ENCODE measurements at regions not wholly inside any gene's neighbourhood (a gene's known extent, or its start where the extent isn't known, plus 50 kb on each side); places are given as distances from the start of the nearest gene placed in this dataset.
A peak's percentile ranks its signal among the peaks of the same experiment; 100 is the strongest.

DNA sequence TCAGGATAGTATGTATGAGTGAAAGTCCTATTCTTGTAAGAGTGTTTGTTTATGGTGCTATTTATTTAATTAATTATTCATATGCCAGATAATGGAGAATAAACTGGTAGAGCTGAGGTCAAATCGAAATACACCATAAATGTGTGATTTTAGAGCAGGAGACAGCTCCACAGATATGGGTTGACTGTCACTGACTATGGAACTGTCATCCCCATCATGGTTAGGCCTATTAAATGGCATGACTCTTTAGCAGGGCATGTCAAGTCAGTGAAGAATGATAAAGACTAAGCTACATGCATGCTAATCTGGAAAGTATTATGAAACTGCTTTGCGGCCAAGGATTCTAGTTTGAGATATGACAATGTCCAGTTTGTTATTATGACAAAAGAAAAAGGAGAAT is 658.6 kb downstream of the ISL1 start:
- no peaks in the 10 kb centered on the region for H3K9me3 ChIP-seq
- DNase-seq, result no peak
- TF ChIP-seq POLR2A (IDR thresholded peaks at IDR 0.05), result no peak
- TF ChIP-seq, protein P1, sequence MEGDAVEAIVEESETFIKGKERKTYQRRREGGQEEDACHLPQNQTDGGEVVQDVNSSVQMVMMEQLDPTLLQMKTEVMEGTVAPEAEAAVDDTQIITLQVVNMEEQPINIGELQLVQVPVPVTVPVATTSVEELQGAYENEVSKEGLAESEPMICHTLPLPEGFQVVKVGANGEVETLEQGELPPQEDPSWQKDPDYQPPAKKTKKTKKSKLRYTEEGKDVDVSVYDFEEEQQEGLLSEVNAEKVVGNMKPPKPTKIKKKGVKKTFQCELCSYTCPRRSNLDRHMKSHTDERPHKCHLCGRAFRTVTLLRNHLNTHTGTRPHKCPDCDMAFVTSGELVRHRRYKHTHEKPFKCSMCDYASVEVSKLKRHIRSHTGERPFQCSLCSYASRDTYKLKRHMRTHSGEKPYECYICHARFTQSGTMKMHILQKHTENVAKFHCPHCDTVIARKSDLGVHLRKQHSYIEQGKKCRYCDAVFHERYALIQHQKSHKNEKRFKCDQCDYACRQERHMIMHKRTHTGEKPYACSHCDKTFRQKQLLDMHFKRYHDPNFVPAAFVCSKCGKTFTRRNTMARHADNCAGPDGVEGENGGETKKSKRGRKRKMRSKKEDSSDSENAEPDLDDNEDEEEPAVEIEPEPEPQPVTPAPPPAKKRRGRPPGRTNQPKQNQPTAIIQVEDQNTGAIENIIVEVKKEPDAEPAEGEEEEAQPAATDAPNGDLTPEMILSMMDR (IDR thresholded peaks at IDR 0.05), result no peak
- intact Hi-C loops (cut with DNase I), result no loop called here
- H3K27ac ChIP-seq, result no peak overlapping the region
- no peak overlapping the region for H3K4me3 ChIP-seq
- 78% methylated on average over 2 of the region's 2 CpGs for WGBS (ENCODE audit: insufficient coverage, low coverage, low lambda C conversion rate, missing lambda C conversion rate)
- H3K4me1 ChIP-seq, result peaks cover 0 to 15% (median 6%) of the 10 kb centered on the region in 4 donors
- no peak for ATAC-seq
- no peaks in the 10 kb centered on the region for H3K27me3 ChIP-seq
- no peaks in the 10 kb centered on the region for H3K36me3 ChIP-seq

DNA sequence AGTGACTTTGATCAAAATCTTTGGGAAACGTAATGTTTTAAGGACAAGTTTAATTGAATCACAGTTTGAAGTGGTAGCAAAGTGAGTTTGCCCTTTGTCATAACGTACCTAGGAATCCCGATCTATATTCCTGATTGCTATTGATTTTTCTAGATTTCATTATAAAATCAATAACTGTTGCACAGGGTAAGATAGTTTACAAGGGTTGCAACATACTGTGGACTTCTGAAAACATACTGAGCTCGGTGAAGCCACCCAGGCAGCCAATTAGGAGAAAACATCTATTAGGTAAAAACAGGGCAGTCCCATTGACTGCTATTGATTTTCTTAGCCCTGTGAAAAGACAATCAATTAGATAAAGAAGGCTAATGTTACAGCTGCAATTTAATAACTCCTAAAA is 659.9 kb downstream of the ISL1 start:
- no peaks in the 10 kb centered on the region for H3K36me3 ChIP-seq
- no peak overlapping the region for H3K27ac ChIP-seq
- intact Hi-C loops (cut with DNase I), result no loop called here
- H3K9me3 ChIP-seq, result no peaks in the 10 kb centered on the region
- peaks cover 0 to 15% (median 6%) of the 10 kb centered on the region in 4 donors for H3K4me1 ChIP-seq
- 36% methylated on average over 4 of the region's 4 CpGs for WGBS (ENCODE audit: insufficient coverage, low coverage, low lambda C conversion rate, missing lambda C conversion rate)
- no peak overlapping the region for H3K4me3 ChIP-seq
- DNase-seq (peak in 1 of 3 donors; percentile 20), ATAC-seq (peak; percentile 81 to 97 (median 92))
- TF ChIP-seq, protein P1 (IDR thresholded peaks at IDR 0.05), result no peak
- no peaks in the 10 kb centered on the region for H3K27me3 ChIP-seq

DNA sequence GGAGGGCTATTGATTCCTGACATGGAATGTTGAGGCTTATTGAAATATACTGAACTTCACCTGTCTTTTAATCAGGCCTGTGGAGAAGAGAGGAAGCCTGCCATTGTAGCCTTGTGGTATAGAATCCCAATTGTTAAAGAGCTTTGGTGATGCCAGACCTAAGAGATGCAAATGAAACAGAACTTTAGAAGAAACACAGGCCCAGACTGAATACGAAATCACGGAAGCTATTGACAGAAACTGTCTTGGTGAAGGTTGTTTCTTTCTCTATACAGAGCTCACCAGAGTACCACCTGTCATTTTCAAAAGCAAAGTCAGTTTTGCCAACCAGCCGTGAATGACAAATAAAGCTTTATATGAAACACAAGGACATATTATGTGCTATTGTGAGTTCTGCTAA is 660.3 kb downstream of the ISL1 start:
- peak in 3 of 4 donors; percentile 35 to 65 (median 43) for ATAC-seq
- no peak for DNase-seq
- H3K4me3 ChIP-seq, result no peak overlapping the region
- no peaks in the 10 kb centered on the region for H3K36me3 ChIP-seq
- no peaks in the 10 kb centered on the region for H3K9me3 ChIP-seq
- TF ChIP-seq, protein P1 (IDR thresholded peaks at IDR 0.05), result no peak
- no peak for TF ChIP-seq POLR2A (IDR thresholded peaks at IDR 0.05)
- H3K27ac ChIP-seq, result no peak overlapping the region
- intact Hi-C loops (cut with DNase I), result no loop called here
- peaks cover 0 to 15% (median 6%) of the 10 kb centered on the region in 4 donors for H3K4me1 ChIP-seq
- H3K27me3 ChIP-seq, result no peaks in the 10 kb centered on the region
- WGBS (ENCODE audit: insufficient coverage, low coverage, low lambda C conversion rate, missing lambda C conversion rate), result 51% methylated on average over 3 of the region's 3 CpGs

DNA sequence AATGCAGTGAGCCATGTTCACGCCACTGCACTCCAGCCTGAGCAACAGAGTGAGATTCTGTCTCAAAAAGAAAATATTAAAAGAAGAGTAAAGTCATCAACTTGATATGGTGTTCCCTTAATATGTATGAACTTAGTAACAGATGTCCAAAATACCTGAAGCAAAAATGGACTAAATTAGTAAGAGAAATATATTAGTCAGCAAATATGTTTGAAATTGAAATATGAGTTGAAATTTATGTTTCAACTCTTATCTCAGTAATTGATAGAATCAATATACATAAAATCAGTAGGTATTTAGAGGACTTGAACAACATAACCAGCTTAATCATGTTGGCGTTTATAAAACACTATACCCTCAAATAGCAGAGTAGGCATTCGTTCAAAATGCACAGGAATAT is 668.5 kb downstream of the ISL1 start:
- Histone ChIP-seq H3K36me3 (no peaks in the 10 kb centered on the region), H3K9me3 (no peaks in the 10 kb centered on the region), H3K27me3 (no peaks in the 10 kb centered on the region), H3K4me1 (no peaks in the 10 kb centered on the region), H3K27ac (no peak overlapping the region), H3K4me3 (no peak overlapping the region)
- TF ChIP-seq POLR2A (IDR thresholded peaks at IDR 0.05), result no peak
- TF ChIP-seq, protein P1 (IDR thresholded peaks at IDR 0.05), result no peak
- intact Hi-C loops (cut with DNase I), result no loop called here
- DNase-seq, result no peak
- no peak for ATAC-seq
- 85% methylated on average over 3 of the region's 3 CpGs for WGBS (ENCODE audit: insufficient coverage, low coverage, low lambda C conversion rate, missing lambda C conversion rate)

DNA sequence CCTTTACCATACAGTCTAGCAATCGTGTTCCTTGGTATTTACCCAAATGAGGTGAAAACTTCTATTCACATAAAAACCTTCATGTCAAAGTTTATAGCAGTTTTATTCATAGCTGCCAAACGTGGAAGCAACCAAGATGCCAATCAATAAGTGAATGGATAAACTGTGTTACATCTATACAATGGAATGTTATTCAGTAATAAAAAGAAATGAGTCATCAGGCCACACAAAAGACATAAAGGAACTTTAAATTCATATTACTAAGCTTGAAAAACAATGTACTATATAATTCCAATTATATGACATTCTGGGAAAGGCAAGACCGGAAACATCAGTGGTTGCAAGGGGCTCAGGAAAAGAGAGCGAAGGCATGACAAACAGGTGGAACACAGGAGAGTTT is 679.9 kb downstream of the ISL1 start:
- Histone ChIP-seq H3K4me1 (no peaks in the 10 kb centered on the region), H3K27ac (no peak overlapping the region), H3K9me3 (no peaks in the 10 kb centered on the region), H3K27me3 (no peaks in the 10 kb centered on the region), H3K36me3 (no peaks in the 10 kb centered on the region), H3K4me3 (no peak overlapping the region)
- intact Hi-C loops (cut with DNase I), result no loop called here
- no peak for ATAC-seq
- TF ChIP-seq, protein P1 (IDR thresholded peaks at IDR 0.05), result no peak
- no peak for DNase-seq
- WGBS (ENCODE audit: insufficient coverage, low coverage, low lambda C conversion rate, missing lambda C conversion rate), result 66% methylated on average over 4 of the region's 4 CpGs

Measured in right lobe of liver (tissue), 6 donors.